GM18870 (cell line): ENCODE measurements at regions not wholly inside any gene's neighbourhood (a gene's known extent, or its start where the extent isn't known, plus 50 kb on each side); places are given as distances from the start of the nearest gene placed in this dataset.

Experiments
- ATAC-seq: cut with Tn5 transposase; IDR thresholded peaks from one replicate; pipeline ENCODE4 v1.9.1; 2021; ENCODE audit warnings: moderate library complexity; ENCODE audit not compliant: unreplicated experiment

- no peak for ATAC-seq
Observed at GRCh38 chr15:94059013-94059587, 172.3 kb upstream of the MCTP2 start.

DNA sequence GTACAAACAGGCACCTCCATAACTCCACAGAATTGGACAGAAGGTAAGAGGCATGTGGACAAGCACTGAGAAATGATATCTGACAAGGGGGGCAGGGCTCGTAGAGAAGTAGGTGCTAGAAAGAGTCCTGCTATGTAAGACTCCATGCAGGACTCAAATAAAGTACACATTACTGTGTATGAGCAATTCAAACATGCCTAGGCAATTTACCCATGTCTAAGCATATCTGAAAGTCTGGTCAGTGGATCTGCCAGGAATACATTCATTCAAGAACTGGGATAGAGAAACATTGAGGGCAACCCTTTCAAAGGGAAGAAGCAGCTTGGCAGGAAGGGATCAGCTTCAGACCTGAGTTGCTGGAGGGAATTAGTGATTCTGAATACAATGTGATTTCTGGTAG is 174.1 kb upstream of the MCTP2 start:
- no peak for ATAC-seq

- ATAC-seq = no peak
Observed at GRCh38 chr15:94056314-94056713, 175.0 kb upstream of the MCTP2 start.

- no peak for ATAC-seq
Observed at GRCh38 chr15:94053626-94054025, 177.7 kb upstream of the MCTP2 start.

DNA sequence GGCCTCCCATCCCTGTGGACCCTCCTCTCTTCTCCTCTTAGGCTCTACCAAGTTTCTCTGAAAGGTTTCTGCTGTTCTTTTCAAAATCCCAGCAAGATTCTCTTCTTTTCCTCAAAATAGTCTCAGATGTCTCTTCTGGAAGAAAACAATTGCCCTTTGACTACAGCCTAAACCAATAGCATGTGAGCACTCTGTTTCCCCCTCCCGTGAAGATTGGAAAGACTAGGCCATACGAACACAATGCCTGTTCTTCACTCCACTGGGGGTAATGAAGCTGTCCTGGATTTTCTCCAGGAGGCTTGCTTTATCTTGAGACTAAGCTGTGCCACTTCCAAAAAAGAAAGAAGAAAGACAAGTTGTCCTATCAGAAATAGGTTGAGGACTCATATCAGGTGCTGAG is 178.7 kb upstream of the MCTP2 start:
- no peak for ATAC-seq

- no peak for ATAC-seq
Observed at GRCh38 chr15:94047566-94047965, 183.8 kb upstream of the MCTP2 start.

GRCh38 chr15:94042180-94042928 is 189.0 kb upstream of the MCTP2 start:
- ATAC-seq = no peak

DNA sequence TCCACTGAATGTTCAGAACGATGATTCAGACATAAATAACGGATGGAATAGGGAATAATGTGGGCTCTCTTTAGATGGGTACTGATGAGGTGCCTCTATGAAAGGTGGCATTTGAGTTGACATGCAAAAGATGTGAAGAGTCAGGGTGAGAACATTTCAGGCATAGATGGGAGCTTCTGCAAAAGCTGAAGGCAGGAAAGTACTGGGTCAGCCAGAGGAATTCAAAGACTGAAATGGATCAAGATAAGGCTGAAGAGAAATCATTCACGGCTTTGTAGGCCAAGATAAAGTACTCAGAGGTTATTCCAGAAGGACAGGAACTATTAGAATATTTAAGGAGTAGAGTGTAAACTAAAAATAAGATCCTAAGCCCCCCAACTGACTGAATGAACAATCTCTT is 189.6 kb upstream of the MCTP2 start:
- no peak for ATAC-seq

DNA sequence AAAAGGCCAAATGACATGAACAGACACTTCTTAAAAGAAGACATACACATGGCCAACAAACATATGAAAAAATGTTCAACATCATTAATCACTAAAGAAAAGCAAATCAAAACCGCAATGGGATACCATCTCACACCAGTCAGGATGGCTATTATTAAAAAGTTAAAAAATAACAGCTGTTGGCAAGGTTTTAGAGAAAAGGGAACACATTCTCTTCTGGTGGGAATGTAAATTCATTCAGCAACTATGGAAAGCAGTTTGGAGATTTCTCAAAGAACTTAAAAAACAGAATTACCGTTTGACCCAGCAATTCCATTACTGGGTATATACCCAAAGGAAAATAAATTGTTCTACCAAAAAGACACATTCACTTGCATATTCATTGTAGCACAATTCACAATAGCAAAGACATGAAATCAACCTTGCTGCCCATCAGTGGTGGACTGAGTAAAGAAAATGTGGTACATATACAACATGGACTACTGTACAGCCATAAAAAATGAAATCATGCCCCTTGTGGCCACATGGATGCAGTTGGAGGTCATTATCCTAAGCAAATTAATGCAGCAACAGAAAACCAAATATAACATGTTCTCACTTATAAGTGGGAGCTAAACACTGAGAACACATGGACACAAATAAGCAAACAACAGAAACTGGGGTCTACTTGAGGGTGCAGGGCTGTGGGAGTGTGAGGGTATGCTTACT is 190.7 kb upstream of the MCTP2 start:
- ATAC-seq = no peak

DNA sequence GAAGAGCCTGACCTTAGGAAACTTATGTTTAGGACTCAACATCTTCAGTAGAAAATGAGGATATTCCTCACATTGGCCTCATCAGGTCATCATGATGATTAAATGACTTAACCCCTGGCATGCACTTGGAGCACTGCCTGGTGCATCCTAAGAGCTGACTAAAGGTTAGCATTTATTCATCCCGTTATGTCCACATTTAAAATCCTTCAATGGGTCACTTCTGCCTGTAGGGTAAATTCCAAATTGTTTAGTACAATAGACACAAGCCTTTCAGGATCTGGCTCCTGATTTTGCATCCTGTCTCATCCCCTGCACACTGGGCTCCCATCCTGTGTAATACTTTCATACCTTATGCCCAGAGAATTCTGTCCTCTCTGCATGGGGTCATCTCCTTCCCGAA is 195.2 kb upstream of the MCTP2 start:
- no peak for ATAC-seq

DNA sequence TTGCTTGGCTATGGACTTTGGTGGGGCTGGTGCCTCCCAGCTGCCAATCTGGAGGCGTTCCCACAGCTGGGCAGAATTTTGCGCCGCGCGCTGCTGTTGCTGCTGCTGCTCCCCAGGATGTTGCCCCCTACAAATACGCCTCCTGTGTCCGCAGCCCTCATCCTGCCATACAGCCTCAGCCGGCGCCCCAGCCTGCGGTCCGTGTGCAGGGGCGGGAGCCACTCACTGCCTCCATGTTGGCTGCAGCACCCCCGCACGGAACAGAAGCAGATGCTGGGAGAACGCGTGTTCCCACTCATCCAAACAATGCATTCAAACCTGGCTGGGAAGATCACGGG is 197.7 kb upstream of the MCTP2 start:
- ATAC-seq = no peak

GRCh38 chr15:94033014-94033682 is 198.2 kb upstream of the MCTP2 start:
- ATAC-seq = no peak

DNA sequence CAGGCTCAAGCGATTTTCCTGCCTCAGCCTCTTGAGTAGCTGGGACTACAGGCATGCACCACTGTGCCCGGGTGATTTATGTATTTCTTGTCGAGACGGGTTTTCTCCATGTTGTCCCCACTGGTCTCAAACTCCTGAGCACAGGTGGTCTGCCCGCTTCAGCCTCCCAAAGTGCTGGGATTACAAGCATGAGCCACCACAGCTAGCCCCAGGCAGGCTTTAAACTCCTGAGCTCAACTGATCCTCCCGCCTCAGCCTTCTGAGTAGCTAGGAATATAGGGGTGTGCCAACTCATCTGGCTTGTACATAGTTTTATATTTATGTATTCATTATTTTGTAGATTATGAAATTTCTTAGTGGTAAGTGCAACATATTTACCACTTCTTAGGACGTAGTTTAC is 198.8 kb upstream of the MCTP2 start:
- ATAC-seq = no peak

DNA sequence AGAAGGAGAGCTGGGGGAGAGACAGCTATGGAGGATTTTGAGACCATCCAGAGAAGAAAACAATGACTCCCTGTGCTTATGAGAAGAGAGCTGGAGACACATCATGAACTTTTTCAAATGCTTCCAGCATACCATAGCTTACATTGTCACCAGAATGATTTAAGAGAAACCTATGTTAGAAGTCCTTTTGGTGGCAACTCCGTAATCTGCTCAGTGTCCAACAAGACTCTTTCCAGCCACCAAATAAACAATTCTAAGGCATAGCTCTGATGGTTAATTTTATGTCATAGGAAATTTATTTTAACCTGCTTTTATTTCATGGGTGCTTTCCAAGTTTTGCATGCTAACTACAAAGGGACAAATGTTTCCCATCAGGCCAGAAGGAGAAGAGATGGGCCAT is 200.3 kb upstream of the MCTP2 start:
- no peak for ATAC-seq

DNA sequence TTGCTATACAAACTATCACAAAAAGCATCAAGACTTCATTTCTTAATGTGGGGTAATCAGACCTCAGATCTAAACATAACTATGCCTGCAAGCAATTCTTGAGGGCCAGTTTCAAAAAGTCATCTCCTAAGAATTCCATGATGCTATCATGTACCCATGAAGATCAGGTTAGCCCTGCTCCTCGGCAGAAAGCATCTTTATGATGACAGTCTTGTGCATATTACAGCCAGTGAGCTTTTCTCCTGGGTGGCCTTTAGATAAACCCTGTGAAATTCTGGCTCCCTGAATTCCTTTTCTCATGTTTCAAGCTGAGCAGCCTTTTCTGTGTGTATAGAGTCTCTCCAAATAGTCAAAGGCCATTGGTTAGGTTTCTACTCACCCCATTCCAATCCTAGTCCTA is 201.9 kb upstream of the MCTP2 start:
- ATAC-seq = no peak

- no peak for ATAC-seq
Observed at GRCh38 chr15:94028809-94029208, 202.6 kb upstream of the MCTP2 start.

DNA sequence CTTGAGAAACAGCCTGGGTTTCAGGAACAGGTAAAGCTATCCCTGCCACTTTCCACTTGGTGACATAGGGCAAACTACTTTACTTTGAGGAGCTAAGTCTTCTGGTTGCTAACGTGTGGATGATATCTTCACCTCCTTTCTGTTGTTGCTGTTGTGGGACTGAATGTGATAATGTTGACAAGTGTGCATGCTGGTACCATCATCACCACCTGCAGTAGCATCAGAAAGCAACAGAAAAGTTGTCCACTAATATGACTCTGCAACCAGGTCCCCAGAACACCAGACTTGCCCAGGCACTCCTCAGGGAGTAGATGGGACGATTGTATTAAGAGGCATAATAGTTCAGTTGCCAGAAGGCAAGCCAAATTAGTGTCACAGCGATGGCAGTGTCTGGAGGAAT is 203.2 kb upstream of the MCTP2 start:
- no peak for ATAC-seq

- no peak for ATAC-seq
Observed at GRCh38 chr15:94027581-94027980, 203.8 kb upstream of the MCTP2 start.

DNA sequence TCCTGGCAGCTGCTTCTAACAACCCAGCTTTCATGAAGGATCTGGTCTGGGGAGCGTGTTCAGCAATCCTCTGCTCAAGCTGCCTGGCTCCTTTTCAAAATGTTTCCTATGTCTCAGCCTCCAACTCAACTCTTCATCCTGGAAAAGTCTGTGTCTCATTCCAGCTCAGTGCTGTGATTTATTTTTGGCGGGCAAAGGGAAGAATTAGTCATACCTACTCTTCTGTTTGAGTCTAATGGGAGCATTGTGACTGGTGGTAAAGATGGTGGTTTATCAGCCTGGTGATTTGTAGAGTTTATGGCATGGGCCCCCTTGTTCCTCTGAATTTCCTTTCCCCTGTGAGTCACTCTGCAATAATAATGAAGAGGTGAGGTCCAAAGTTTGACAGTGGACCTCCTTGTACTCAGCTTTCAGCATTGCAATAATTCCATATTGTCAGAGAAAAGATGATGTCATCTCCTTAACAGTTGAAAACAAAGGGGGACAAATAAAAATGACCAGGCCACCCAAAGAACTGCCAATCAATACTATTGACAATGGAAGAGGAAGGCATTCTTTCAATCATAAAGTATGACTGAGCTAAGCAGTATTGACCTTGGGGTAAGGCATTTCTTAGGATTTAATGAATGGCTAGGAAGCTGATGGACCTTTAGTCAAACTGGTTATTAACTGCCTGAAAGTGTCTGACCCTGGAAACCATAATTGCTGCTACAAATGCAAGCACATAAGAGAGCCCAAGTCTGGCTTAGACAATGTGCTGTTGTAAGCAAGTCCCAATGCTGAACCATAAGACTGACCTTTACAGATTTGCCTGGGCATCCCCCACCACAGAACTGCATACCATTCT is 204.7 kb upstream of the MCTP2 start:
- no peak for ATAC-seq

DNA sequence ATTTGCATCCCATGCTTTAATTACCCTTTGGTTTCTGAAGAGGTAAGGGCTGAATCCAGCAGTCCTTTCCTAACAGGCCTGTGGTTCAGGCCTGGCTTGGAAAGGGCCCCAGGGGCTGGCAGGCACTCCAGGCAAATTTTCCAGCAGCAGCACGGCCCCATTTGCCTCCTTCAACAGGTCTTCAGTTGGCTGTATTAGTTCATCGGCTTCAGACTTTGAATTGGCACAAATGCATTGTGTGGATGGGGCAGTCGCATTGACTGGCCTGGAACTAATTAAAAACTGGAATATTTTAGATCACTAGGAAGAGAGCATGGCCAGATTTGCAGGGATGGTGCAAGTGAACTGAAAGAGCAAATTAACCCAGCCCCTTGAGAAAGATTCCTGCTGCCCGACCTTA is 207.8 kb upstream of the MCTP2 start:
- no peak for ATAC-seq
